PFSK-1 (cell line): ENCODE measurements at regions not wholly inside any gene's neighbourhood (a gene's known extent, or its start where the extent isn't known, plus 50 kb on each side); places are given as distances from the start of the nearest gene placed in this dataset.

Source experiments
- FOXP2 ChIP-seq: optimal IDR thresholded peaks from 2 replicates; pipeline ENCODE3; 2011; ENCODE audit warnings: borderline replicate concordance, control low read depth, inconsistent platforms; ENCODE audit not compliant: insufficient read depth; ENCODE audit errors: extremely low read length, extremely low read depth
- POLR2AphosphoS5 ChIP-seq: IDR thresholded peaks from 2 replicates; pipeline ENCODE4 v1.6.1; 2012; ENCODE audit warnings: low read depth, mild to moderate bottlenecking, control low read depth, low read length, moderate library complexity
- REST ChIP-seq, 2 experiments: IDR thresholded peaks; 2 replicates each; pipeline versions ENCODE4 v1.6.1 to v1.8.0; 2011 to 2012; ENCODE audit warnings: low read depth in 2 of 2, low read length in 2 of 2, control low read depth in 1 of 2, inconsistent platforms in 1 of 2, mild to moderate bottlenecking in 1 of 2, moderate library complexity in 1 of 2; ENCODE audit not compliant: insufficient read depth in 1 of 2
- SIN3A ChIP-seq: IDR thresholded peaks from 2 replicates; pipeline ENCODE4 v1.6.1; 2012; ENCODE audit warnings: mild to moderate bottlenecking, low read length, moderate library complexity, borderline replicate concordance; ENCODE audit not compliant: insufficient read depth
- TAF1 ChIP-seq: IDR thresholded peaks from 2 replicates; pipeline ENCODE4 v1.6.1; 2012; ENCODE audit warnings: low read length, control low read depth, borderline replicate concordance; ENCODE audit not compliant: insufficient read depth

- TF ChIP-seq REST (IDR thresholded peaks at IDR 0.05; ENCODE audit: insufficient read depth in 1 of 2, low read depth in 2 of 2, low read length in 2 of 2), result no peak
These were observed 251.1 kb downstream of the SP3 start for GRCh38 chr2:173713904-173714555.

GRCh38 chr2:173715441-173715840 is 249.7 kb downstream of the SP3 start:
- TF ChIP-seq SIN3A (no peak), TAF1 (no peak), REST (IDR thresholded peaks at IDR 0.05; ENCODE audit: insufficient read depth in 1 of 2, low read depth in 2 of 2, low read length in 2 of 2) (no peak), FOXP2 (no peak), POLR2AphosphoS5 (no peak)

- no peak for TF ChIP-seq POLR2AphosphoS5
- no peak for TF ChIP-seq FOXP2
- TF ChIP-seq TAF1, result no peak
- no peak for TF ChIP-seq SIN3A
- no peak for TF ChIP-seq REST (IDR thresholded peaks at IDR 0.05; ENCODE audit: insufficient read depth in 1 of 2, low read depth in 2 of 2, low read length in 2 of 2)
These were observed 248.6 kb downstream of the SP3 start for GRCh38 chr2:173716458-173717052.

- TF ChIP-seq SIN3A (no peak), POLR2AphosphoS5 (no peak), REST (IDR thresholded peaks at IDR 0.05; ENCODE audit: insufficient read depth in 1 of 2, low read depth in 2 of 2, low read length in 2 of 2) (no peak), FOXP2 (no peak), TAF1 (no peak)
These were observed 245.7 kb downstream of the SP3 start for GRCh38 chr2:173719471-173719870.

- no peak for TF ChIP-seq TAF1
- no peak for TF ChIP-seq REST (IDR thresholded peaks at IDR 0.05; ENCODE audit: insufficient read depth in 1 of 2, low read depth in 2 of 2, low read length in 2 of 2)
- TF ChIP-seq SIN3A, result no peak
These were observed 244.9 kb downstream of the SP3 start for GRCh38 chr2:173720306-173720705.
